Stimulated activated CD4-positive, alpha-beta T cell treated with anti-CD3 and anti-CD28 coated beads, TNF-alpha, amount 100 ng/mL, for 24 hours (primary cell): ENCODE measurements at regions not wholly inside any gene's neighbourhood (a gene's known extent, or its start where the extent isn't known, plus 50 kb on each side); places are given as distances from the start of the nearest gene placed in this dataset.
"Not testable (repeated sequence)": the region's sequence is repeated elsewhere in the genome, so short reads cannot be mapped to it uniquely, and the experiment has no call there.

Experiments used
- DNase-seq, 3 experiments: peaks; one replicate each; pipeline ENCODE4 v3.0.0-alpha.2; 2020; ENCODE audit warnings: low read depth in 3 of 3

- DNase-seq = no peak
Measured at GRCh38 chr2:72031346-72032110, 116.1 kb downstream of the CYP26B1 start.

GRCh38 chr2:72028996-72029395, 118.7 kb downstream of the CYP26B1 start:
- DNase-seq = no peak

GRCh38 chr2:72028351-72028995, 119.2 kb downstream of the CYP26B1 start:
- no peak for DNase-seq

GRCh38 chr2:72027426-72028161, 120.1 kb downstream of the CYP26B1 start:
- no peak for DNase-seq

DNA sequence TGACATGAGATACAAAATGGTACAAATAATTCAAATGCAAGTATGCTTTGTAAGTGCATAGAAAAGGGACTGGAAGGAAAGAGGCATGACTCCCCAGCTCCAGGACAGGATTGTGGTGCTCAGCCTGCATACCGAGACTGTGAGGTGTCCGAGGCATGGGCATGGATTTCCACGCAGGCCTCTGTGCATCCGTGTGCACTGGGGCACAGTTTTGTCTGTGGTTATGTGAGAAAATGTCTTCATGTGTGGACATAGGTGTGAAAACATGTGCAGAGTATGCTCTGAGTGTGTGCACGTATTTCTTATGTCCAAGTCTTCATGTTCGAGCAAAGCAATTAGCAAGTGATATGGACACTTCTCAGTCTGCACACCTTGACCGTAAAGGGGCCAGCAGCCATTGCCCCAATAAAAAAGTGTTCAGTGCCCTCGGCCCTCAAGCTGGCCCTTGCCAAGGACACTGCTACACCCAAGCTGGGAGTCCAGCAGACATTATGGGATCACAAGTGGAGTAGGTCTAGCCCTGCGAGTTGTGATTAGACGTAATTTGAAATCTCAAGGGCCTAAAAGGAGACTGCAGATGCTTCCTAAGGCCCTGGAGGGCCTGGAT, 120.7 kb downstream of the CYP26B1 start:
- no peak for DNase-seq

- DNase-seq = no peak
Measured at GRCh38 chr2:72024451-72025175, 123.0 kb downstream of the CYP26B1 start.

GRCh38 chr2:72023678-72024390, 123.8 kb downstream of the CYP26B1 start:
- no peak for DNase-seq

GRCh38 chr2:72021371-72021770, 126.3 kb downstream of the CYP26B1 start:
- DNase-seq = not testable (repeated sequence)

- DNase-seq = no peak
Measured at GRCh38 chr2:72015266-72015665, 132.4 kb downstream of the CYP26B1 start.

DNA sequence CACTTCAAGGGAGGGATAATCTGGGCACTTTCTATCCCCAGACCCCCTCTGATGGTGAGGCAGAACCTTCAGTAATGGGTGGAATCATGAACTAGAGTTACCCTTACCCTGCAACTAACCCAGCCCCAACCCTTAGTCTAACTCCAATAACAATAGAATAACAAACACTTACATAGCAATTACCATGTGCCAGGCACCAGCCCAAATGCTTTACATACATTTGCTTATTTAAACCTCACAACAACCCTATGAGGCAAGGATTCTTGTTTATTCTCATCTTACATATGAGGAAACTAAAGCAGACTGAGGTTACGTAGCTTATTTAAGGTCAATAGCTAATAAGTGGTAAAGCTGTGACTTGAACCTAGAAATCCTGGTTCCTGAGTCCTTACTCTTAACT, 132.8 kb downstream of the CYP26B1 start:
- no peak for DNase-seq

DNA sequence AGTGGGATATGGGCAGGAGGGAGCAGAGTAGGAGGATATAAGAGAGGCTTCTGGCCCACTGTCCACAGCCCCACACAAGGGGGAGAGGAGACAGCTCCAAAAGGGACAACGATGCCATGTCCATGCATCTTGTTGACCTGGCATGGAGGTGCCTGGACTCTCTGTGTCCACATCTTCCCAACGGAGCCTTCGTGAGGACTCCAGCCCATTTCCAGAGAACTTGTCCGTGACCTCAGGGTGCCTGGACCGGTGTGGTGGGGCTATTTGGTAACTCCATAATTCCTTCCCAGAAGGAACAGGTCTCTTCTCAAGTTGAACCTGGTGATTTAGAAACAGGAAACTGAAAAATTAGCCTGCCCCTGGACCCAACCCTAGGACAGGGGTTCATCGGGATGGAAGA, 133.9 kb downstream of the CYP26B1 start:
- DNase-seq = no peak

DNA sequence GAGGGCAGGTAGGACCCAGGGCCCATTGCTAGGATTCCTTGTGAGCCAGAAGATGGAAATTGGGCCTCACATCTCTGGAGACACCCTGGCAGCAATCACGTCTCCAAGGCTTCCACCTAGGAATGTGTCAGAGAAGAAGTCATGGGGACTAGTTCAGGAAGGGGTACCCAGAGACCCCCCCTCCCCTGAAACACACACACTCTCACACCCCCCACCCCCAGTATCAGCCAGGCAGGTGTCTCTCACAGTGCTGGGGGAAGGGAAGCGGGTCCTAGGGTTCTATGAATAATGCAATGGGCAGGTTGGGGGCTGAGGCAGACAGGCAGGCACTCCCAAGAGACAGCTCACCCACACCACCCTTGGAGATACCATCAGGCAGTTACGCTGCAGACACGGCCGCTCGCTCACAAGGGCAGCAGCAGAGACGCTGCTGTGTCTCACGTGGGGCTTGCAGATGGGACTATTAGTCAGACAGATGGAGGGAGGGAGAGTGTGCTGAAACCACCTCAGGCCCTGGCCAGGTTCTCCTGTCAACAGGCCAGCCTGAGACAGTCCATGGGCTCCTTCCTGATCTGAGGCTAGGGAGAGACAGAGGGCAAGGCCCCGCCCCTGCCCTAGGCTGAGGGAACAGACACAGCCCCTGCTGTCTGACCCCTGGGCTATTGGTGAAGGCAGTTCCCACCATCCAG, 134.6 kb downstream of the CYP26B1 start:
- DNase-seq = no peak

DNA sequence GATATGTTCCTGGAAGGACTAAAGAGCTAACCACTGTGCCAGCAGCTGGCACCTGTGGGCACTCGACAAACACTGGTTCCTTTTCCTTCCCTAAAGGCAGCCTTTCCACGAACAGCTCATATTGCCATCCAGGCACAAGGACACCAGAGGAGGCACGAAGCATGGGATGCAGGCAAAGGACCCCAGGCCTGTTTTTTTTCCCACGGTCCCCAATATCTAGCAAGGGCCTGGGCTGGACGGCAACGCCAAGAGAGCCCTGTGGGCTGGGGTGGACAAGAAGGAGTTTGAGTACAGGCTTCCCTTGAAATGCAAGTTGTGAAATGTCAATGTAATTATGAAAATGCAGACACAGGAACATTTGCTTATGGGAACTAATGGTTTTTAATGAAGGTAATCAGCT, 135.9 kb downstream of the CYP26B1 start:
- DNase-seq = no peak

- no peak for DNase-seq
Measured at GRCh38 chr2:72011370-72011689, 136.3 kb downstream of the CYP26B1 start.

DNA sequence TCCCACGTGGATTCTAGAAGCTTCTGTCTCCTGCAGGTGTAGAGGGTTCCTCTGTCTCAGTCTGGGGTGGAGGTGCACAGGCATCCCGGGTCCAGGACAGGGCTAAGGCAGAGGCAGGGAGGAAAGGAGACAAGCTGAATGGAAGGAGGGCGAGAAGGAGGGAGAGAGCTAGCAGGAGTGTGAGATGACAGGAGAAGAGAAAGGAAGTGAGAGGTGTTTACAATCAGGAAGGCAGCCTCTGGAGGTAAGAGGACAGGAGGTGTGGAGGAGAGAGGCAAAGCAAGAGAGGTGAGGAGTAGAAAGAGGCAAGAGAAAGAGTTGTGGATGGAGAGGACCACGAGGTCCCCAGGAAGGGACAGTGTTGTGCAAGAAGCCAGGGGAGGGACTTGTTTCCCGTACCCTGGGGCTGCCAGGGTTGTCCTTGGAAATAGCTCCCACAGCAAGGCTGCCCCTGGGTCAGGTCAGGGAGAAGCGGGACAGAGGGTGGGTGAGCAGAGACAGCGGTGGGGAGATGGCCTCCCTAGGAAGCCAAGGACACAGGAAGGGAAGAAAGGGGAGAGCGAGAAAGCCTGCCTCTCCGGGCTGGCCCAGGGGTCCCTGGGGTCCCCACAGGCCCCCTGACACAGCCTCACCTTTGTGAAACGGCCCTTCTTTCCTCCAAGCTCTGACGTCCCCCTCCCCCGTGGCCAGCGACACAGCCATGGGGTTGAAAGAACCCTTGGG, 136.9 kb downstream of the CYP26B1 start:
- no peak for DNase-seq

DNA sequence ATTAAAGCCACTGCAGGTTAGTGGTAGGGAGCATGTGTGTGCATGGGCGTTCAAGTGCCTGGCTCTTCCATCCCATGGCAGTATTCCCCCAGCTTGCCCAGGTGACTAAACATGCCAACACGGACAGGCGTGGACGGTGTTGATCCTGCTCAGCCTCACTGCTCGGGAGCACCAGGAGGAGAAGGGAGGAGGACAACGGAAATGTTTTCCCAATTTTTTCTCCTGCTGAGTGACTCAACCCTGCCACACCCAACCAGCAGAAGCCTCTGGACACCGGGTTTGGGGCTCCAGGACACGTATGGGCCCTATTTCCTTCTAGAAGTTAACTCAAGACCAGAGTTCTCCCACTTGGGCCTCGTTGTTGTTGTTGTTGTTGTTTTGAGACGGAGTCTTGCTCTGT, 139.1 kb downstream of the CYP26B1 start:
- DNase-seq = no peak

GRCh38 chr2:72007402-72007801, 140.3 kb downstream of the CYP26B1 start:
- DNase-seq = no peak

GRCh38 chr2:72006188-72006736, 141.4 kb downstream of the CYP26B1 start:
- no peak for DNase-seq

- no peak for DNase-seq
Measured at GRCh38 chr2:72004976-72005375, 142.7 kb downstream of the CYP26B1 start.
